ENCODE measurements at regions not wholly inside any gene's neighbourhood (a gene's known extent, or its start where the extent isn't known, plus 50 kb on each side); places are given as distances from the start of the nearest gene placed in this dataset.
"Not testable (repeated sequence)": the region's sequence is repeated elsewhere in the genome, so short reads cannot be mapped to it uniquely, and the experiment has no call there.

GRCh38 chr6:157744102-157744601, 78.9 kb upstream of the SNX9 start:
- DNase-seq = no peak
- H3K27ac ChIP-seq = no peak overlapping the region
- no peaks in the 10 kb centered on the region for H3K4me1 ChIP-seq
- no peaks in the 10 kb centered on the region for H3K36me3 ChIP-seq
- 94 to 100% methylated on average over 2 to 4 of the region's 4 CpGs for whole genome bisulfite sequencing, 2 donors (ENCODE audit: low coverage in 1 of 2)
- in situ Hi-C loops (cut with MboI; ENCODE audit: low pct_ligation_motif_present in 1 of 4, low pct_unique_long_range_greater_than_20kb in 1 of 4, low sequenced_read_pairs in 3 of 4) (no loop called here), intact Hi-C loops (cut with DNase I; ENCODE audit: low total_unique reads) (no loop called here)
- no peaks in the 10 kb centered on the region for H3K27me3 ChIP-seq
- H3K4me3 ChIP-seq = no peak overlapping the region
- no peaks in the 10 kb centered on the region for H3K9me3 ChIP-seq
- TF ChIP-seq CTCF (IDR thresholded peaks at IDR 0.05) = no peak
- TF ChIP-seq POLR2AphosphoS5 (IDR thresholded peaks at IDR 0.05) = no peak
- TF ChIP-seq POLR2A (IDR thresholded peaks at IDR 0.05) = no peak
- TF ChIP-seq EP300 (IDR thresholded peaks at IDR 0.05; ENCODE audit: low read depth) = no peak

GRCh38 chr6:157746897-157747296, 76.1 kb upstream of the SNX9 start:
- 90% methylated on average over 8 of the region's 8 CpGs; no CpG with 5 or more reads in 1 of the 2 donors for WGBS, 2 donors (ENCODE audit: low coverage in 1 of 2)
- Histone ChIP-seq H3K27ac (no peak overlapping the region), H3K9me3 (no peaks in the 10 kb centered on the region), H3K4me1 (no peaks in the 10 kb centered on the region), H3K36me3 (no peaks in the 10 kb centered on the region), H3K4me3 (no peak overlapping the region), H3K27me3 (no peaks in the 10 kb centered on the region)
- in situ Hi-C loops (cut with MboI; ENCODE audit: low pct_ligation_motif_present in 1 of 4, low pct_unique_long_range_greater_than_20kb in 1 of 4, low sequenced_read_pairs in 3 of 4) = no loop called here
- no peak for TF ChIP-seq CTCF (IDR thresholded peaks at IDR 0.05)
- intact Hi-C loops (cut with DNase I; ENCODE audit: low total_unique reads) = no loop called here
- no peak for DNase-seq

GRCh38 chr6:157747370-157747769, 75.7 kb upstream of the SNX9 start:
- WGBS, 2 donors (ENCODE audit: low coverage in 1 of 2) = 72 to 77% methylated on average over 4 of the region's 4 CpGs
- H3K4me1 ChIP-seq = no peaks in the 10 kb centered on the region
- no peak overlapping the region for H3K4me3 ChIP-seq
- no peak for DNase-seq
- no peaks in the 10 kb centered on the region for H3K36me3 ChIP-seq
- no peak overlapping the region for H3K27ac ChIP-seq
- TF ChIP-seq POLR2A (IDR thresholded peaks at IDR 0.05) (no peak), POLR2AphosphoS5 (IDR thresholded peaks at IDR 0.05) (no peak), CTCF (IDR thresholded peaks at IDR 0.05) (no peak), EP300 (IDR thresholded peaks at IDR 0.05; ENCODE audit: low read depth) (no peak)
- H3K27me3 ChIP-seq = no peaks in the 10 kb centered on the region
- intact Hi-C loops (cut with DNase I; ENCODE audit: low total_unique reads) = no loop called here
- H3K9me3 ChIP-seq = no peaks in the 10 kb centered on the region
- in situ Hi-C loops (cut with MboI; ENCODE audit: low pct_ligation_motif_present in 1 of 4, low pct_unique_long_range_greater_than_20kb in 1 of 4, low sequenced_read_pairs in 3 of 4) = no loop called here

GRCh38 chr6:157748839-157749571, 74.0 kb upstream of the SNX9 start:
- Histone ChIP-seq H3K9me3 (no peaks in the 10 kb centered on the region), H3K4me3 (no peak overlapping the region), H3K36me3 (no peaks in the 10 kb centered on the region), H3K4me1 (no peaks in the 10 kb centered on the region), H3K27me3 (no peaks in the 10 kb centered on the region), H3K27ac (no peak overlapping the region)
- in situ Hi-C loops (cut with MboI; ENCODE audit: low pct_ligation_motif_present in 1 of 4, low pct_unique_long_range_greater_than_20kb in 1 of 4, low sequenced_read_pairs in 3 of 4) (no loop called here), intact Hi-C loops (cut with DNase I; ENCODE audit: low total_unique reads) (no loop called here)
- no peak for DNase-seq
- TF ChIP-seq POLR2A (IDR thresholded peaks at IDR 0.05) (no peak), EP300 (IDR thresholded peaks at IDR 0.05; ENCODE audit: low read depth) (no peak), POLR2AphosphoS5 (IDR thresholded peaks at IDR 0.05) (no peak), CTCF (IDR thresholded peaks at IDR 0.05) (no peak)
- 82 to 100% methylated on average over 1 to 2 of the region's 2 CpGs for WGBS, 2 donors (ENCODE audit: low coverage in 1 of 2)

GRCh38 chr6:157750973-157751372, 72.1 kb upstream of the SNX9 start:
- H3K4me3 ChIP-seq; H3K4me1 ChIP-seq; H3K36me3 ChIP-seq; H3K27me3 ChIP-seq; H3K9me3 ChIP-seq; DNase-seq; intact Hi-C loops (cut with DNase I; ENCODE audit: low total_unique reads); H3K27ac ChIP-seq: not testable (repeated sequence)
- 83 to 92% methylated on average over 1 to 3 of the region's 3 CpGs for WGBS, 2 donors (ENCODE audit: low coverage in 1 of 2)
- in situ Hi-C loops (cut with MboI; ENCODE audit: low pct_ligation_motif_present in 1 of 4, low pct_unique_long_range_greater_than_20kb in 1 of 4, low sequenced_read_pairs in 3 of 4) = loop anchor here in 3 of 4 donors (10.0 to 25.0 kb wide), 3 partner anchors 124 to 314 kb away; no protein-coding TSS in a partner anchor
